ENCODE measurements at regions not wholly inside any gene's neighbourhood (a gene's known extent, or its start where the extent isn't known, plus 50 kb on each side); places are given as distances from the start of the nearest gene placed in this dataset.
"Not testable (repeated sequence)": the region's sequence is repeated elsewhere in the genome, so short reads cannot be mapped to it uniquely, and the experiment has no call there.

GRCh38 chr4:18106620-18107019 is 85.1 kb upstream of the LCORL start:
- Histone ChIP-seq H3K4me3 (ENCODE audit: low read length) (no peak overlapping the region), H3K9me3 (ENCODE audit: control insufficient read depth, low read length) (no peaks in the 10 kb centered on the region), H3K27ac (ENCODE audit: low read length) (no peak overlapping the region), H3K27me3 (ENCODE audit: control insufficient read depth, insufficient read depth) (no peaks in the 10 kb centered on the region), H3K4me1 (ENCODE audit: control insufficient read depth, insufficient read depth, low read length) (no peaks in the 10 kb centered on the region)
- intact Hi-C loops (cut with DNase I), result no loop called here
- no peak for DNase-seq
- 42% methylated on average over 5 of the region's 5 CpGs for WGBS
- no peak for ATAC-seq

GRCh38 chr4:18105030-18106011 is 83.8 kb upstream of the LCORL start:
- no peaks in the 10 kb centered on the region for H3K27me3 ChIP-seq (ENCODE audit: control insufficient read depth, insufficient read depth)
- H3K4me3 ChIP-seq (ENCODE audit: low read length), result no peak overlapping the region
- no peaks in the 10 kb centered on the region for H3K4me1 ChIP-seq (ENCODE audit: control insufficient read depth, insufficient read depth, low read length)
- H3K9me3 ChIP-seq (ENCODE audit: control insufficient read depth, low read length), result no peaks in the 10 kb centered on the region
- ATAC-seq (no peak), DNase-seq (no peak)
- WGBS, result 60% methylated on average over 4 of the region's 4 CpGs
- H3K27ac ChIP-seq (ENCODE audit: low read length), result no peak overlapping the region
- intact Hi-C loops (cut with DNase I), result no loop called here

GRCh38 chr4:18103876-18104605 is 82.5 kb upstream of the LCORL start:
- 71% methylated on average over 3 of the region's 3 CpGs for WGBS
- ATAC-seq, result no peak
- no peaks in the 10 kb centered on the region for H3K27me3 ChIP-seq (ENCODE audit: control insufficient read depth, insufficient read depth)
- H3K4me1 ChIP-seq (ENCODE audit: control insufficient read depth, insufficient read depth, low read length), result no peaks in the 10 kb centered on the region
- no peaks in the 10 kb centered on the region for H3K9me3 ChIP-seq (ENCODE audit: control insufficient read depth, low read length)
- intact Hi-C loops (cut with DNase I), result no loop called here
- no peak for DNase-seq
- H3K27ac ChIP-seq (ENCODE audit: low read length), result no peak overlapping the region
- H3K4me3 ChIP-seq (ENCODE audit: low read length), result no peak overlapping the region

- intact Hi-C loops (cut with DNase I), result no loop called here
- 77% methylated on average over 4 of the region's 4 CpGs for WGBS
- ATAC-seq, result no peak
Observed at GRCh38 chr4:18100657-18101056, 79.1 kb upstream of the LCORL start.

GRCh38 chr4:18090447-18090846 is 68.9 kb upstream of the LCORL start:
- 75% methylated on average over 6 of the region's 6 CpGs for WGBS
- intact Hi-C loops (cut with DNase I), result not testable (repeated sequence)

More at GRCh38 chr4:18100657-18101056, 79.1 kb upstream of the LCORL start:
- H3K4me1 ChIP-seq (ENCODE audit: control insufficient read depth, insufficient read depth, low read length), result no peaks in the 10 kb centered on the region
- DNase-seq, result no peak
- no peak overlapping the region for H3K27ac ChIP-seq (ENCODE audit: low read length)
- no peaks in the 10 kb centered on the region for H3K27me3 ChIP-seq (ENCODE audit: control insufficient read depth, insufficient read depth)
- no peak overlapping the region for H3K4me3 ChIP-seq (ENCODE audit: low read length)
- H3K9me3 ChIP-seq (ENCODE audit: control insufficient read depth, low read length), result no peaks in the 10 kb centered on the region

GRCh38 chr4:18082236-18082635 is 60.7 kb upstream of the LCORL start:
- Histone ChIP-seq H3K9me3 (ENCODE audit: control insufficient read depth, low read length) (no peaks in the 10 kb centered on the region), H3K27ac (ENCODE audit: low read length) (no peak overlapping the region), H3K4me3 (ENCODE audit: low read length) (no peak overlapping the region), H3K4me1 (ENCODE audit: control insufficient read depth, insufficient read depth, low read length) (no peaks in the 10 kb centered on the region), H3K27me3 (ENCODE audit: control insufficient read depth, insufficient read depth) (no peaks in the 10 kb centered on the region)
- DNase-seq (no peak), ATAC-seq (no peak)
- intact Hi-C loops (cut with DNase I), result no loop called here

More at GRCh38 chr4:18090447-18090846, 68.9 kb upstream of the LCORL start:
- not testable (repeated sequence) for DNase-seq; ATAC-seq; H3K9me3 ChIP-seq (ENCODE audit: control insufficient read depth, low read length); H3K27me3 ChIP-seq (ENCODE audit: control insufficient read depth, insufficient read depth); H3K4me1 ChIP-seq (ENCODE audit: control insufficient read depth, insufficient read depth, low read length); H3K4me3 ChIP-seq (ENCODE audit: low read length); H3K27ac ChIP-seq (ENCODE audit: low read length)

- ATAC-seq, result no peak
- 93% methylated on average over 3 of the region's 3 CpGs for WGBS
- no peak for DNase-seq
- H3K9me3 ChIP-seq (ENCODE audit: control insufficient read depth, low read length), result no peaks in the 10 kb centered on the region
- intact Hi-C loops (cut with DNase I), result no loop called here
- no peak overlapping the region for H3K27ac ChIP-seq (ENCODE audit: low read length)
- H3K4me3 ChIP-seq (ENCODE audit: low read length), result no peak overlapping the region
- no peaks in the 10 kb centered on the region for H3K4me1 ChIP-seq (ENCODE audit: control insufficient read depth, insufficient read depth, low read length)
- no peaks in the 10 kb centered on the region for H3K27me3 ChIP-seq (ENCODE audit: control insufficient read depth, insufficient read depth)
Observed at GRCh38 chr4:18081708-18082107, 60.2 kb upstream of the LCORL start.

GRCh38 chr4:18077808-18078207 is 56.3 kb upstream of the LCORL start:
- Histone ChIP-seq H3K4me1 (ENCODE audit: control insufficient read depth, insufficient read depth, low read length) (no peaks in the 10 kb centered on the region), H3K4me3 (ENCODE audit: low read length) (no peak overlapping the region), H3K27me3 (ENCODE audit: control insufficient read depth, insufficient read depth) (no peaks in the 10 kb centered on the region), H3K9me3 (ENCODE audit: control insufficient read depth, low read length) (no peaks in the 10 kb centered on the region), H3K27ac (ENCODE audit: low read length) (no peak overlapping the region)
- no peak for ATAC-seq
- 63% methylated on average over 5 of the region's 5 CpGs for whole genome bisulfite sequencing
- intact Hi-C loops (cut with DNase I), result no loop called here
- DNase-seq, result no peak

- 59% methylated on average over 8 of the region's 8 CpGs for WGBS
- Histone ChIP-seq H3K4me3 (ENCODE audit: low read length) (no peak overlapping the region), H3K4me1 (ENCODE audit: control insufficient read depth, insufficient read depth, low read length) (no peaks in the 10 kb centered on the region), H3K27me3 (ENCODE audit: control insufficient read depth, insufficient read depth) (no peaks in the 10 kb centered on the region), H3K9me3 (ENCODE audit: control insufficient read depth, low read length) (no peaks in the 10 kb centered on the region), H3K27ac (ENCODE audit: low read length) (no peak overlapping the region)
- intact Hi-C loops (cut with DNase I), result no loop called here
- peak; percentile 11 to 55 (median 55) for DNase-seq
- peak; percentile 72 to 75 for ATAC-seq
Observed at GRCh38 chr4:18075823-18076433, 54.4 kb upstream of the LCORL start.

- no peak for DNase-seq
- peaks cover 2% of the 10 kb centered on the region for H3K4me1 ChIP-seq (ENCODE audit: control insufficient read depth, insufficient read depth, low read length)
- no peaks in the 10 kb centered on the region for H3K27me3 ChIP-seq (ENCODE audit: control insufficient read depth, insufficient read depth)
- intact Hi-C loops (cut with DNase I), result no loop called here
- ATAC-seq, result no peak
- no peak overlapping the region for H3K27ac ChIP-seq (ENCODE audit: low read length)
- H3K4me3 ChIP-seq (ENCODE audit: low read length), result no peak overlapping the region
- no peaks in the 10 kb centered on the region for H3K9me3 ChIP-seq (ENCODE audit: control insufficient read depth, low read length)
Observed at GRCh38 chr4:18071894-18072293, 50.3 kb upstream of the LCORL start.

Data from right cardiac atrium (tissue), 5 donors.